GM19023 (cell line): ENCODE measurements at regions not wholly inside any gene's neighbourhood (a gene's known extent, or its start where the extent isn't known, plus 50 kb on each side); places are given as distances from the start of the nearest gene placed in this dataset.

ENCODE experiments used
- ATAC-seq: cut with Tn5 transposase; IDR thresholded peaks from one replicate; pipeline ENCODE4 v1.9.1; 2021; ENCODE audit warnings: mild to moderate bottlenecking, moderate library complexity; ENCODE audit not compliant: unreplicated experiment

DNA sequence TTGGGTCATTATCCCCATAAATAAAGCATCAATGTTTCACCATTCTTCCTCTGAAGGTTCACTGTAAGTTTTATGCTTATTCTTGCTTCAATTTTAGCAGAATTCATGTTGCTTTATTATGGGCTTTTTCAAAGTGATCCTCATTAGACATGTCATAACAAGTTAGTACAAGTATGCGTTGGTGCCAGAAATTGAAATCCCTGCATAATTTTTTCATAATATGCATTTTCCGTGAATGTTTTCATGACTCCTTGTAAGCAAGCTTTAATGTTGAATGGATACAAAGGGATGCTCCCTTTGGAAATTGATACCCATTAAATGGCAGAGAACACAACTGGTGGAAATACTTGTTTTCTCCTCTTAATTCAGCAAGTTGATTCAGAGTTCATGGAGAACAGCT lies 179.7 kb downstream of the ST6GAL2 start:
- ATAC-seq, result no peak

DNA sequence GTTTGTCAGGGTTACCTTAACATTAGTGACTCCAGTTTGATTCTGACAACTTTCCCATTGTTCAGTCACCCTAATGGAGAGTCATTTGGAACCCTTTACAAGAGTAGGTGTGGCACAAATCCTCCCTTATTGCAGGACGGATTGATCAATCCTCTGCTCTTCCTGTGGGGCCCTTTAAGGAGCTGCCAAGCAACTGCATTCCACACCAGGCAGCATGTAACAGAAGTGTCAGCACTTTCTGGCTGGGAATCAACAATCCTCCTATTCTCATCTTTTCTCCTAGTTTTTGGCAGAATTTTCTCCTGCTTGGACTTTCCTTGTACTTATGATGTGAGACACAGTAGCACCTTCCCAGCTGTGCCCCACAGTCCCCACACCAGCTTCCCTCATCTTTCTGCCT lies 177.8 kb downstream of the ST6GAL2 start:
- no peak for ATAC-seq

DNA sequence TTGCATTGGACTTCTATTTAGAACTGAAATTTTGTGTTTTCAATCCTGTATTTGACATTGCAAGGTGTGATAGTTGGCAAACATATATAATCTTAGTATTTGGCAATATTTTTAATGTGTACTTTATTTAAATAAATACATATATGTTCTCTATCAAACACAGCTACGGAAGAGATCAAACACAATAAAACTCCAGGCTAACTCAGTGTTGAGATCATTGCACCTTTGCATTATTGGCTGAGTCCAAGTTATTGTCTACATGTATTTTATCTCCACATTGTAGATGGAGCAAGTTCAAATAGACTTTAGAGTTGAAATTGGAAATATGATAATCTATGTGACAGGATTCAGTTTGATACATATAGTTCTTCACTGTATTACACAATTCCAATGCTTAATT lies 176.7 kb downstream of the ST6GAL2 start:
- ATAC-seq, result no peak

DNA sequence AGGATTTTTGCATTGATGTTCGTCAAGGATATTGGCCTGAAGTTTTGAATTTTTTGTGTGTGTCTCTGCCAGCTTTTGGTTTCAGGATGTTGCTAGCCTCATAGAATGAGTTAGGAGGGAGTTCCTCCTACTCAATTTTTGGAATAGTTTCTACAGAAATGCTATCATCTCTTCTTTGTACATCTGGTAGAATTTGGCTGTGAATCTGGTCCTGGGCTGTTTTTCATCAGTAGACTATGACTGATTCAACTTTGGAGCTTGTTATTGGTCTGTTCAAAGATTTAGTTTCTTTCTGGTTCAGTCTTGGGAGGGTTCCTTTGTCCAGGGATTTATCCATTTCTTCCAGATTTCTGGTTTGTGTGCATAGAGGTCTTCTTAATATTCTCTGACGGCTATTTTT lies 166.7 kb downstream of the ST6GAL2 start:
- ATAC-seq, result no peak

DNA sequence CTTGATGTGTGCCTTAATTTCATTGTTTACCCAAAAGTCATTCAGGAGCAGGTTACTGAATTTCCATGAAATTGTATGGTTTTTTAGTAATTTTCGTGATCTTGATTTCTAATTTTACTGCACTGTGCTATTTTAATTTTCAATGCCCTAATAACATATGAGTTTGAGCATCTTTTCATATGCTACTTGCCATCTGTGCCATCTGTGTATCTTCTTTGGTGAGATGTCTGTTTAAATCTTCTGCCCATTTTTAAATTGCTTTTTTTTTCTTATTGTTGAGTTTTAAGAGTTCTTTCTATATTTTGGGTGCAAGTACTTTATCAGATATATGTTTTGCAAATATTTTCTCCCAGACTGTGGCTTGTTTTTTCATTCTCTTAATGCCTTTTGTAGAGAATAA lies 165.9 kb downstream of the ST6GAL2 start:
- no peak for ATAC-seq

DNA sequence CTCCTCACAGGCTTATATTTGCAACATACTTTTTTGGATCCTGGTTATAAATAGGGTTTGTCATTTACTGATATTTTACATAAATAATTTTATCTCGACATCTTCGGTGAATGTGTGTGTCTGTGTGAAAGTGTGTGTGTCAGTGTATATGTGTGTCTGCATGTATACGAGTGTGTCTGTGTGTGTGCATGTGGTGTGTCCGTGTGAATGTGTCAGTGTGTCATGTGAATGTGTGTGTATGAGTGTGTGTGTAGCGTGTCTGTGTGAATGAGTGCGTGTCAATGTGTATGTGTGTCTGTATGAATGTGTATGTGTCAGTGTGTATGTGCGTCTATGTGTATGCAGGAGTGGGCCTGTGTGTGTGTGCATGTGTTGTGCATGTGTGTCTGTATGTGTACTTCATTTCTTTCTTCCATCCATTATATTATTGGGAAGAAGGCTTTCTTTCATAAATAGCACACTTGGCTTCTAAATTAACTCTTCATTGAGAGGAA lies 161.6 kb downstream of the ST6GAL2 start:
- ATAC-seq, result no peak

DNA sequence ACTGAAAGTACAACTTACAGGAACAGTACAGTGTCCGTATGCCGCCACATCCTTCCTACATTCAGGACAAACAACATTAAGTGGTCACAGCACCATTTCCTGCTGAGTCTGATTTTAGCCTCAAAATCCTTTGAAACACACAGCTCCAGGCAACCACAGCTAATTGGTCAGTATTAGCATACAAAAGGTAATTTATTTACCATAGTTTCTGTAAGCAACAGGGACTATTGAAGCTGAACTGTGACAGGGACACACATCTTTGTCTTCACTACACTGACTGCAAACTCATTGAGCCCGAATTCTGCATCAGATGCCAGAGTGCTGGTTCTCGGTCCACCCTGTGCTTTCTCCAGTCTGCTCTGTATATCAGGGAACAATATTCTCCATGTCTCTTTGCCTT lies 151.8 kb downstream of the ST6GAL2 start:
- ATAC-seq, result no peak

DNA sequence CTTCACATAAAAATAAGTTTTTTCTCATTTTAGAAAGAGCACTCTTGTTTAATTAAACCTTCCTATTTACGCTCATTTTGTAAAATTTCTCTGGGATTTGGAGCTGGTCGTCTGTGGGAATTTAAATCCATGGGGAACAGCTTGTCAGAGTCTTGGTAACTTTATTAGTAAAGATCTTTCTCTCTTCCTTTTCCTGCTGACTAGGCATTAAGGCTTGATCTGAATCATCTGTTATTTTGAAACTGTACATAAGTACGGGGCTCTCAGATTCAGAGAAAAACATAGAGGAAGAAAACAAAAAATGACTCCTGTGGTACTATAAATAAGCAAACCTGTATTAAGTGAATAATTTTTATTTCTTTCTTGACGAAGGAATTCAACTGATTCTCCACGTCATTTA lies 150.2 kb downstream of the ST6GAL2 start:
- ATAC-seq, result no peak

DNA sequence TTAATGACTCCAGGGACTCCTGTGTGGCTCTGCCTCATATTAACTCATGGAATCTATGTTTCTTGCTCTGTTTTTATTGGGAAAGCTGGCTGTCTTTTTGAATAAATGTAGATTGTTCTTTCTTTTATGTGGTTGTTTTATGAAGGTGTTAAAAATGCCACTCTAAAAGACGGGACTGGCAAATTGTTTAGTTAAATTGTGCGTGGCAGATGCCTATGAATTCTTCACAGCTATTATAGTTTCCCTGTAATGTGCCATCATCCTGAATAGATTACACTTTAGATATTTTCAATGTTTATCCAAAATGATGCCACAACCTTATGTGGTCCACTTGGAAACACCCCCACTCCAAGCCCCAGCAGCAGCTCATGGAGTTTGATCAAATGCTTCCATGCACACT lies 149.7 kb downstream of the ST6GAL2 start:
- no peak for ATAC-seq

DNA sequence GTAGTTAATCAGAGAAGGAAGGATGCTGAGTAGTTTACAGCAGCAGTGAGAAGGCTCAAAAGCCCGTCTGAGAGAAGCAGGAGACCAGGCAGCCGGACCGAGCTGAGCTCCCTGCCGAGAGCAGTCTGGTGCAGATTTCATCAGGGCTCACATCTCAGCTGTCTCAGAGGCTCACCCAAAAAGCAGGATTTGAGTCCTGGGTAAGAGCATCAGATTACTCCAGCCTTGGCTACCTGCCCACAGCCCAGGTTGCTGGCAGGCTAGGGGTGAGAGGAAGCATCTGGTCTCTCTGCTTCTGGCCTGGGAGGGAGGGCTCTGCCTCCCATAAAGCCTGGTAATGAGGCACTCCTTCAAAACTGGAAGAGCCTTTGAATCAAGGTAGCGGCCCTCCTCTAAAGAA lies 140.5 kb downstream of the ST6GAL2 start:
- no peak for ATAC-seq

DNA sequence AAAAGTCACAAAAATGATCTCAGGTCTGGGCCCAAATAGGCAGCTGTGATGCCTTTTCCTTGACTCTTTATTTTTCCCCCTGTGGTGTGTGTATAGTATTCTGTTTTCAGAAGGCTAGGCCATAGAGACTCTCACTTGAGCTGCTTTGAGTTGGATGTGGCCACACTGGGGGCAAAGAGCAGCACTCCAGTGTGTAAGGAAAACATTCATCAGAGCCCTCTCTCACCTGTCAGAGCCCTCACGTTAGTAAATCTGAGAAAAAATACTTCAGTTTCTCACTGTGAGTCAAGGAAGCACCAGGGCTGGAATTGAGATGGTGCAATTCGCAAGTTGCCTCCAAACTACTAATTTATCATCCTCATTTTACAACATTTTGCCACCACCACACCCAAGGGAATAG lies 136.1 kb downstream of the ST6GAL2 start:
- no peak for ATAC-seq
